SK-N-SH (cell line): ENCODE measurements at regions not wholly inside any gene's neighbourhood (a gene's known extent, or its start where the extent isn't known, plus 50 kb on each side); places are given as distances from the start of the nearest gene placed in this dataset.

Experiments used
- CHD2 ChIP-seq: fragments of 150-350 bp; IDR thresholded peaks from 2 replicates; pipeline ENCODE4 v1.6.1; 2018; ENCODE audit warnings: low read length; ENCODE audit not compliant: partially characterized antibody
- EP300 ChIP-seq, 2 experiments: IDR thresholded peaks; 2 replicates each; pipeline versions ENCODE4 v1.4.0 to v1.6.1; 2012; ENCODE audit warnings: borderline replicate concordance in 1 of 2, low read depth in 1 of 2, low read length in 1 of 2
- EZH2phosphoT487 ChIP-seq: fragments of 200-600 bp; sonication (generic); IDR thresholded peaks from 2 replicates; pipeline ENCODE4 v1.6.1; 2017; ENCODE audit warnings: low read depth, mixed run types, mild to moderate bottlenecking, antibody characterized with exemption, moderate library complexity, borderline replicate concordance
- FOXM1 ChIP-seq: IDR thresholded peaks from 2 replicates; pipeline ENCODE4 v1.4.0; 2012; ENCODE audit warnings: low read depth, mild to moderate bottlenecking
- JUND ChIP-seq: IDR thresholded peaks from 2 replicates; pipeline ENCODE4 v1.4.0; 2012
- MXI1 ChIP-seq: IDR thresholded peaks from 2 replicates; pipeline ENCODE4 v1.6.1; 2012; ENCODE audit warnings: mild to moderate bottlenecking, low read depth, low read length, improper control_type of control experiment
- POLR2AphosphoS5 ChIP-seq: IDR thresholded peaks from 2 replicates; pipeline ENCODE4 v1.6.1; 2012; ENCODE audit warnings: low read depth, low read length
- RAD21 ChIP-seq: IDR thresholded peaks from 2 replicates; pipeline ENCODE4 v1.6.1; 2012; ENCODE audit warnings: mild to moderate bottlenecking, low read length
- SMC3 ChIP-seq: IDR thresholded peaks from 2 replicates; pipeline ENCODE4 v1.6.1; 2012; ENCODE audit warnings: low read depth, low read length, improper control_type of control experiment
- TCF12 ChIP-seq: IDR thresholded peaks from 2 replicates; pipeline ENCODE4 v1.4.0; 2012
- TF ChIP-seq, protein P1 (sequence below): IDR thresholded peaks from 2 replicates; pipeline ENCODE4 v1.4.0; 2012; ENCODE audit warnings: low read depth
- TF ChIP-seq, protein P2 (sequence below): fragments of 200-600 bp; sonication (generic); IDR thresholded peaks from 2 replicates; pipeline ENCODE4 v1.6.1; 2017; ENCODE audit warnings: antibody characterized with exemption, mild to moderate bottlenecking, moderate library complexity
- TF ChIP-seq, protein P3 (sequence below): IDR thresholded peaks from 2 replicates; pipeline ENCODE4 v1.6.1; 2012; ENCODE audit warnings: mild to moderate bottlenecking, low read depth, low read length, moderate library complexity
- TF ChIP-seq, protein P4 (sequence below): IDR thresholded peaks from 2 replicates; pipeline ENCODE4 v1.4.0; 2012; ENCODE audit warnings: low read depth, borderline replicate concordance

DNA sequence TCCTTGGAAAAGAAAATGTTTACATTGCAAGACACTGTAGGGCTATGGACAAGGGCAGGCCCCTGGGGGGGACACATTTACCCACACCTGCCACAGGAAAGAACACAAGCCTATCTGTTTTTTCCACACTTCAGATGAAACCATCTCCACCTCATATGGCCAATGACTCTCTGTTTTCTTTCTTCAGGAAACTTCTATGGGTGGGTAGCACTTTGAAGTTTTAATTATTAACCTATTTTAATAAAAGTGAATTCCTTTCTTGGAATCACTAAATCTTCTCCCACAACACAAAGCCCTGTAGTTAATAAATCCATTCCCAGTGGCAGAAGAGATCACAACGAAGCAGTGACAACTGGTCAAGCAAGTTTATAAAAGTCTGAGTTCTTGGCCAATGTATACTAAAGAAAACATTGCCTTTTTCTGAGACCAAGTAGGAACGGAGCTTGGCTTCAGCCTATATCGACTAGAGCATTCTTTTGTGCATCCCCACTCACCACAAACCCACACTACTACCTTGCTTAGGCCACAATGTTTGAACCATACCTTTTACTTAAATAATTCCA is 125.1 kb upstream of the CARMIL1 start:
- TF ChIP-seq, protein P1, sequence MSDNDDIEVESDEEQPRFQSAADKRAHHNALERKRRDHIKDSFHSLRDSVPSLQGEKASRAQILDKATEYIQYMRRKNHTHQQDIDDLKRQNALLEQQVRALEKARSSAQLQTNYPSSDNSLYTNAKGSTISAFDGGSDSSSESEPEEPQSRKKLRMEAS = no peak
- TF ChIP-seq RAD21 = no peak
- TF ChIP-seq MXI1 = no peak
- TF ChIP-seq JUND = no peak
- TF ChIP-seq FOXM1 = no peak
- TF ChIP-seq, protein P2, sequence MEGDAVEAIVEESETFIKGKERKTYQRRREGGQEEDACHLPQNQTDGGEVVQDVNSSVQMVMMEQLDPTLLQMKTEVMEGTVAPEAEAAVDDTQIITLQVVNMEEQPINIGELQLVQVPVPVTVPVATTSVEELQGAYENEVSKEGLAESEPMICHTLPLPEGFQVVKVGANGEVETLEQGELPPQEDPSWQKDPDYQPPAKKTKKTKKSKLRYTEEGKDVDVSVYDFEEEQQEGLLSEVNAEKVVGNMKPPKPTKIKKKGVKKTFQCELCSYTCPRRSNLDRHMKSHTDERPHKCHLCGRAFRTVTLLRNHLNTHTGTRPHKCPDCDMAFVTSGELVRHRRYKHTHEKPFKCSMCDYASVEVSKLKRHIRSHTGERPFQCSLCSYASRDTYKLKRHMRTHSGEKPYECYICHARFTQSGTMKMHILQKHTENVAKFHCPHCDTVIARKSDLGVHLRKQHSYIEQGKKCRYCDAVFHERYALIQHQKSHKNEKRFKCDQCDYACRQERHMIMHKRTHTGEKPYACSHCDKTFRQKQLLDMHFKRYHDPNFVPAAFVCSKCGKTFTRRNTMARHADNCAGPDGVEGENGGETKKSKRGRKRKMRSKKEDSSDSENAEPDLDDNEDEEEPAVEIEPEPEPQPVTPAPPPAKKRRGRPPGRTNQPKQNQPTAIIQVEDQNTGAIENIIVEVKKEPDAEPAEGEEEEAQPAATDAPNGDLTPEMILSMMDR = no peak
- TF ChIP-seq TCF12 = no peak
- no peak for TF ChIP-seq EZH2phosphoT487
- TF ChIP-seq, protein P3, sequence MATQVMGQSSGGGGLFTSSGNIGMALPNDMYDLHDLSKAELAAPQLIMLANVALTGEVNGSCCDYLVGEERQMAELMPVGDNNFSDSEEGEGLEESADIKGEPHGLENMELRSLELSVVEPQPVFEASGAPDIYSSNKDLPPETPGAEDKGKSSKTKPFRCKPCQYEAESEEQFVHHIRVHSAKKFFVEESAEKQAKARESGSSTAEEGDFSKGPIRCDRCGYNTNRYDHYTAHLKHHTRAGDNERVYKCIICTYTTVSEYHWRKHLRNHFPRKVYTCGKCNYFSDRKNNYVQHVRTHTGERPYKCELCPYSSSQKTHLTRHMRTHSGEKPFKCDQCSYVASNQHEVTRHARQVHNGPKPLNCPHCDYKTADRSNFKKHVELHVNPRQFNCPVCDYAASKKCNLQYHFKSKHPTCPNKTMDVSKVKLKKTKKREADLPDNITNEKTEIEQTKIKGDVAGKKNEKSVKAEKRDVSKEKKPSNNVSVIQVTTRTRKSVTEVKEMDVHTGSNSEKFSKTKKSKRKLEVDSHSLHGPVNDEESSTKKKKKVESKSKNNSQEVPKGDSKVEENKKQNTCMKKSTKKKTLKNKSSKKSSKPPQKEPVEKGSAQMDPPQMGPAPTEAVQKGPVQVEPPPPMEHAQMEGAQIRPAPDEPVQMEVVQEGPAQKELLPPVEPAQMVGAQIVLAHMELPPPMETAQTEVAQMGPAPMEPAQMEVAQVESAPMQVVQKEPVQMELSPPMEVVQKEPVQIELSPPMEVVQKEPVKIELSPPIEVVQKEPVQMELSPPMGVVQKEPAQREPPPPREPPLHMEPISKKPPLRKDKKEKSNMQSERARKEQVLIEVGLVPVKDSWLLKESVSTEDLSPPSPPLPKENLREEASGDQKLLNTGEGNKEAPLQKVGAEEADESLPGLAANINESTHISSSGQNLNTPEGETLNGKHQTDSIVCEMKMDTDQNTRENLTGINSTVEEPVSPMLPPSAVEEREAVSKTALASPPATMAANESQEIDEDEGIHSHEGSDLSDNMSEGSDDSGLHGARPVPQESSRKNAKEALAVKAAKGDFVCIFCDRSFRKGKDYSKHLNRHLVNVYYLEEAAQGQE = no peak
- no peak for TF ChIP-seq POLR2AphosphoS5
- TF ChIP-seq SMC3 = no peak; the same call in 1 of the 2 replicates
- TF ChIP-seq EP300 (IDR thresholded peaks at IDR 0.05; ENCODE audit: borderline replicate concordance in 1 of 2, low read depth in 1 of 2, low read length in 1 of 2) = no peak
- TF ChIP-seq, protein P4, sequence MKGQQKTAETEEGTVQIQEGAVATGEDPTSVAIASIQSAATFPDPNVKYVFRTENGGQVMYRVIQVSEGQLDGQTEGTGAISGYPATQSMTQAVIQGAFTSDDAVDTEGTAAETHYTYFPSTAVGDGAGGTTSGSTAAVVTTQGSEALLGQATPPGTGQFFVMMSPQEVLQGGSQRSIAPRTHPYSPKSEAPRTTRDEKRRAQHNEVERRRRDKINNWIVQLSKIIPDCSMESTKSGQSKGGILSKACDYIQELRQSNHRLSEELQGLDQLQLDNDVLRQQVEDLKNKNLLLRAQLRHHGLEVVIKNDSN = no peak
- TF ChIP-seq CHD2 = no peak
